GM06990 (cell line): ENCODE measurements at regions not wholly inside any gene's neighbourhood (a gene's known extent, or its start where the extent isn't known, plus 50 kb on each side); places are given as distances from the start of the nearest gene placed in this dataset.

ENCODE experiments used
- DNase-seq: peaks from one replicate; pipeline ENCODE4 v3.0.0-alpha.2; 2011; ENCODE audit not compliant: insufficient read length; ENCODE audit errors: extremely low read depth
- H3K27me3 ChIP-seq: replicated peaks from 2 replicates; pipeline ENCODE4 v1.6.0; 2011; ENCODE audit warnings: low read length; ENCODE audit not compliant: control insufficient read depth, insufficient read depth
- H3K36me3 ChIP-seq: 2 replicates; pipeline ENCODE4 v1.5.1; 2011; ENCODE audit warnings: low read length; ENCODE audit not compliant: control insufficient read depth, insufficient read depth
- H3K4me3 ChIP-seq: replicated peaks from 2 replicates; pipeline ENCODE4 v1.5.1; 2011; ENCODE audit warnings: low read depth, mild to moderate bottlenecking, control low read depth, low read length
- CTCF ChIP-seq: IDR thresholded peaks from 2 replicates; pipeline ENCODE4 v1.5.1; 2011; ENCODE audit warnings: low read length, control low read depth, mild to moderate bottlenecking, inconsistent platforms; ENCODE audit not compliant: insufficient read depth, poor library complexity, severe bottlenecking

GRCh38 chr1:177864538-177865305 is 105.1 kb downstream of the SEC16B start:
- DNase-seq: no peak

GRCh38 chr1:177863796-177864195 is 106.1 kb downstream of the SEC16B start:
- Histone ChIP-seq H3K27me3 (no peaks in the 10 kb centered on the region), H3K4me3 (no peak overlapping the region), H3K36me3 (no peaks in the 10 kb centered on the region)
- DNase-seq: no peak
- no peak for TF ChIP-seq CTCF

More at GRCh38 chr1:177864538-177865305, 105.1 kb downstream of the SEC16B start:
- H3K36me3 ChIP-seq: no peaks in the 10 kb centered on the region
- H3K4me3 ChIP-seq: no peak overlapping the region
- TF ChIP-seq CTCF: no peak
- no peaks in the 10 kb centered on the region for H3K27me3 ChIP-seq

DNA sequence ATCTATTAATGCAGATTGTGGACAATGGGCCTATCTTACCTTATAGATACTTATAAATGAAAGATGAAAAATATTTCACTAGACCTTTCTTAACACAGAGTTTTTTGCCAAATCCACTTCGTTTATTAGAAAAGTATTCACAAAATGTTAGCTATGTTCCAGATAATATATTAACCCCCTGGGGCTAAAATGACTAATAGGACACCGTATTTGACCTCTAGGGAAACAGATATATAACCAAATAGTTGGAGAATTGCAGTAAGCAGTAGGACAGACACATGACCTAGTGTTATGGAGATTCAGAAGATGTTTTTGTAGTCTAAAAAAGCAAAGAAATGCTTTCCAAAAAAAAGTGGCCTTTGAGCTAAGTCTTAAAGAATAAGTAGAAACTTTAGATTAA is 106.9 kb downstream of the SEC16B start:
- no peaks in the 10 kb centered on the region for H3K36me3 ChIP-seq
- DNase-seq: no peak
- no peak for TF ChIP-seq CTCF
- no peak overlapping the region for H3K4me3 ChIP-seq
- no peaks in the 10 kb centered on the region for H3K27me3 ChIP-seq

GRCh38 chr1:177859572-177859971 is 110.3 kb downstream of the SEC16B start:
- no peaks in the 10 kb centered on the region for H3K36me3 ChIP-seq
- H3K27me3 ChIP-seq: no peaks in the 10 kb centered on the region; the same call in 1 of the 2 replicates
- no peak for TF ChIP-seq CTCF
- H3K4me3 ChIP-seq: no peak overlapping the region
- DNase-seq: no peak

- no peak for TF ChIP-seq CTCF
- no peaks in the 10 kb centered on the region for H3K36me3 ChIP-seq
- no peak overlapping the region for H3K4me3 ChIP-seq
- no peak for DNase-seq
- H3K27me3 ChIP-seq: no peaks in the 10 kb centered on the region; the same call in 1 of the 2 replicates
These were observed 111.5 kb downstream of the SEC16B start for GRCh38 chr1:177858332-177858821.
